Liver (tissue), 3 donors: ENCODE measurements at regions not wholly inside any gene's neighbourhood (a gene's known extent, or its start where the extent isn't known, plus 50 kb on each side); places are given as distances from the start of the nearest gene placed in this dataset.

Experiments
- RAD21 ChIP-seq, 2 donors: IDR thresholded peaks; 2 replicates each; pipeline ENCODE4 v1.6.1; 2016; ENCODE audit warnings: antibody characterized with exemption in 2 of 2, mild to moderate bottlenecking in 2 of 2
- TAF1 ChIP-seq: conservative IDR thresholded peaks from 2 replicates; pipeline ENCODE4 v1.6.1; 2016; ENCODE audit warnings: antibody characterized with exemption, mild to moderate bottlenecking
- TF ChIP-seq, protein P1 (sequence below): fragments of 150-350 bp; IDR thresholded peaks from 2 replicates; pipeline ENCODE4 v1.5.1; 2017; ENCODE audit warnings: improper control_type of control experiment, low read depth, low read length; ENCODE audit not compliant: missing input control
- TF ChIP-seq, protein P2 (sequence below): IDR thresholded peaks from 2 replicates; pipeline ENCODE4 v1.6.1; 2016; ENCODE audit warnings: antibody characterized with exemption, mild to moderate bottlenecking
- TF ChIP-seq, protein P3 (sequence below): IDR thresholded peaks from 2 replicates; pipeline ENCODE4 v1.6.1; 2016; ENCODE audit warnings: antibody characterized with exemption
- donor health status: healthy.
- donor health status: healthy.

DNA sequence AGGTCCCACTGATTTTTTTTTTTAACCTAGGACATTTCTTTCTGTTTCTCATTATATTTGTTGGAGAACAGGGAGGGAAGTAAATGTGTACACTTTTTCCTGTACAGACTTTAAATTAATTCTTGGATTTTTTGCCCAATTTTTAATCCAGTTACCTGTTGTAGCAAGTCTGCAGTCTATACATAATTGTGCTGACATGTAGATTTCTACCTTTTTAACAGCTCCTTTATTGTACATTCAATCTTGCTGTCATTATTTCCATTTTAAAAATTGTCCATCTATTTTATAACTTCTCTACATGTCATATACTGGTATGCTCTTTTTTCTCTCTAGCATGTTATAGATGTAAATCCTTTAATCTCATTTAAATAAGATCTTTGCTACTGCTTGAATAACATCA, 1838.7 kb upstream of the CDH9 start:
- TF ChIP-seq, protein P1, sequence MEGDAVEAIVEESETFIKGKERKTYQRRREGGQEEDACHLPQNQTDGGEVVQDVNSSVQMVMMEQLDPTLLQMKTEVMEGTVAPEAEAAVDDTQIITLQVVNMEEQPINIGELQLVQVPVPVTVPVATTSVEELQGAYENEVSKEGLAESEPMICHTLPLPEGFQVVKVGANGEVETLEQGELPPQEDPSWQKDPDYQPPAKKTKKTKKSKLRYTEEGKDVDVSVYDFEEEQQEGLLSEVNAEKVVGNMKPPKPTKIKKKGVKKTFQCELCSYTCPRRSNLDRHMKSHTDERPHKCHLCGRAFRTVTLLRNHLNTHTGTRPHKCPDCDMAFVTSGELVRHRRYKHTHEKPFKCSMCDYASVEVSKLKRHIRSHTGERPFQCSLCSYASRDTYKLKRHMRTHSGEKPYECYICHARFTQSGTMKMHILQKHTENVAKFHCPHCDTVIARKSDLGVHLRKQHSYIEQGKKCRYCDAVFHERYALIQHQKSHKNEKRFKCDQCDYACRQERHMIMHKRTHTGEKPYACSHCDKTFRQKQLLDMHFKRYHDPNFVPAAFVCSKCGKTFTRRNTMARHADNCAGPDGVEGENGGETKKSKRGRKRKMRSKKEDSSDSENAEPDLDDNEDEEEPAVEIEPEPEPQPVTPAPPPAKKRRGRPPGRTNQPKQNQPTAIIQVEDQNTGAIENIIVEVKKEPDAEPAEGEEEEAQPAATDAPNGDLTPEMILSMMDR = no peak
- TF ChIP-seq, protein P2, sequence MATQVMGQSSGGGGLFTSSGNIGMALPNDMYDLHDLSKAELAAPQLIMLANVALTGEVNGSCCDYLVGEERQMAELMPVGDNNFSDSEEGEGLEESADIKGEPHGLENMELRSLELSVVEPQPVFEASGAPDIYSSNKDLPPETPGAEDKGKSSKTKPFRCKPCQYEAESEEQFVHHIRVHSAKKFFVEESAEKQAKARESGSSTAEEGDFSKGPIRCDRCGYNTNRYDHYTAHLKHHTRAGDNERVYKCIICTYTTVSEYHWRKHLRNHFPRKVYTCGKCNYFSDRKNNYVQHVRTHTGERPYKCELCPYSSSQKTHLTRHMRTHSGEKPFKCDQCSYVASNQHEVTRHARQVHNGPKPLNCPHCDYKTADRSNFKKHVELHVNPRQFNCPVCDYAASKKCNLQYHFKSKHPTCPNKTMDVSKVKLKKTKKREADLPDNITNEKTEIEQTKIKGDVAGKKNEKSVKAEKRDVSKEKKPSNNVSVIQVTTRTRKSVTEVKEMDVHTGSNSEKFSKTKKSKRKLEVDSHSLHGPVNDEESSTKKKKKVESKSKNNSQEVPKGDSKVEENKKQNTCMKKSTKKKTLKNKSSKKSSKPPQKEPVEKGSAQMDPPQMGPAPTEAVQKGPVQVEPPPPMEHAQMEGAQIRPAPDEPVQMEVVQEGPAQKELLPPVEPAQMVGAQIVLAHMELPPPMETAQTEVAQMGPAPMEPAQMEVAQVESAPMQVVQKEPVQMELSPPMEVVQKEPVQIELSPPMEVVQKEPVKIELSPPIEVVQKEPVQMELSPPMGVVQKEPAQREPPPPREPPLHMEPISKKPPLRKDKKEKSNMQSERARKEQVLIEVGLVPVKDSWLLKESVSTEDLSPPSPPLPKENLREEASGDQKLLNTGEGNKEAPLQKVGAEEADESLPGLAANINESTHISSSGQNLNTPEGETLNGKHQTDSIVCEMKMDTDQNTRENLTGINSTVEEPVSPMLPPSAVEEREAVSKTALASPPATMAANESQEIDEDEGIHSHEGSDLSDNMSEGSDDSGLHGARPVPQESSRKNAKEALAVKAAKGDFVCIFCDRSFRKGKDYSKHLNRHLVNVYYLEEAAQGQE = no peak
- TF ChIP-seq RAD21 (IDR thresholded peaks at IDR 0.05) (no peak), TAF1 (no peak)
- TF ChIP-seq, protein P3, sequence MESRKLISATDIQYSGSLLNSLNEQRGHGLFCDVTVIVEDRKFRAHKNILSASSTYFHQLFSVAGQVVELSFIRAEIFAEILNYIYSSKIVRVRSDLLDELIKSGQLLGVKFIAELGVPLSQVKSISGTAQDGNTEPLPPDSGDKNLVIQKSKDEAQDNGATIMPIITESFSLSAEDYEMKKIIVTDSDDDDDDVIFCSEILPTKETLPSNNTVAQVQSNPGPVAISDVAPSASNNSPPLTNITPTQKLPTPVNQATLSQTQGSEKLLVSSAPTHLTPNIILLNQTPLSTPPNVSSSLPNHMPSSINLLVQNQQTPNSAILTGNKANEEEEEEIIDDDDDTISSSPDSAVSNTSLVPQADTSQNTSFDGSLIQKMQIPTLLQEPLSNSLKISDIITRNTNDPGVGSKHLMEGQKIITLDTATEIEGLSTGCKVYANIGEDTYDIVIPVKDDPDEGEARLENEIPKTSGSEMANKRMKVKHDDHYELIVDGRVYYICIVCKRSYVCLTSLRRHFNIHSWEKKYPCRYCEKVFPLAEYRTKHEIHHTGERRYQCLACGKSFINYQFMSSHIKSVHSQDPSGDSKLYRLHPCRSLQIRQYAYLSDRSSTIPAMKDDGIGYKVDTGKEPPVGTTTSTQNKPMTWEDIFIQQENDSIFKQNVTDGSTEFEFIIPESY = no peak
